ENCODE measurements at regions not wholly inside any gene's neighbourhood (a gene's known extent, or its start where the extent isn't known, plus 50 kb on each side); places are given as distances from the start of the nearest gene placed in this dataset.
"Not testable (repeated sequence)": the region's sequence is repeated elsewhere in the genome, so short reads cannot be mapped to it uniquely, and the experiment has no call there.

DNA sequence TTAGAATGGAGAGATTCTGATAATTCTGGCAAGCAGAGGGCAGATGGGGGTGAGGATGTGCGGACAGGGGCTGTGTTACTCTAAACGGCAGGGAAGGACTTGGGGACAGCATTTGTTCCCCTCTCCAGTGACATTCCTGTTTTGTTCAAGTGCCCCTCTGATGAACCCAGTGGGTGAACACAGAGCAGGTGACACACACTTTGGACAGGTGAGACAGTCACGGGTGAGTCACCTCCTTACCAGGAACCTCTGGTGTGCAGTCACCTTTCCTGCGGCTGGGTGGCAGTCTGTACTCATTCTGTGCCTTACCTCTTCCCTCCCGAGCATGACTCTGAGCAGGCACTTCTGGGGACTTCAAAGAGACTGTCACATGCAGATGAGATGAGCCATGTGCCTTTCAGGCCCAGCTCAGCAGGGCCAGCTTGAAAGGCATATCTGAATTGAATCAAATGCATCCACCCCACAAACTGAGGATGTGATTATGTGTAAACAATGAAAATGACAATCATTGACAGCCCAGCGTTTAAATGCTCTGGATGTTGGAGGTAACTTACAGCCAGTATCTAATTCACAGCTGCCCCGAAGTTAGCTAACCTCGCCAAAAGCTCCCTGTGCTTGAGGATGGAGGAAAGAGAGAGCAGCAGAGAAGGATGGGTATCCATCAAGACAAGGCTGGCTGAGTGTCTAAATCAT lies 362.4 kb downstream of the BCL2L11 start:
- not testable (repeated sequence) for DNase-seq

DNA sequence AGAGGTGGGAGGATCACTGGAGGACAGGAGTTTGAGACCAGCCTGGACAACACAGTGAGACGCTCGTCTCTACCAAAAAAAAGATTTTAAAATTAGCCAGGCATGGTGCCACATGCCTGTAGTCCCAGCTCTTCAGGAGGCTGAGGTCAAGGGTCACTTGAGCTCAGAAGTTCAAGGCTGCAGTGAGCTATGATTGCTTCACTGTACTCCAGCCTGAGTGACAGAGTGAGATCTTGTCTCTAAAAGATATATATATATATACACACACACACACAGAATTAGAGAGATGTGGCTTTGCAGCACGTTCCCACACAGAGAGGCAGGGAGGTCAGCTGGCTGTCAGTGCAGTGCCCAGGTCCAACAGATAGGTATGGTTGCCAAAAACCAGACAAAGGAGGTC lies 363.4 kb downstream of the BCL2L11 start:
- not testable (repeated sequence) for DNase-seq

DNA sequence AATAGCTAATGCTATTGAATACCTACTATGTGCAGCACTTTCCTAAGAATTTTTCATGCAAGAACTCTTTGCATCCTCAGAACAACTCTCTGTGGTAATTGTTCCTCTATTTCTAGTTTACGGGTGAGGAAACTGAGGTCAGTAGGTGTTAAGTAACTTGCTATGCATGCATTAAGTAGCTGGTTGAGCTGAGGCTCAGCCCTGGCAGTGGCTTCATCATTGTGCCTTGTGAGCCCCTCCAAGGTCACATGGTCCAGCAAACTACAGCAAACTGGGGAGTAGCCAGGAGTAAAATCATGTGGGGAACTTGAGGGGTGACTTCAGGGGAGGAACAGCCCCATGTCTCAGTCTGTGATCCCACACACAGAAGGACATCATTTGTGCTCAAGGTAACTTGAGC lies 365.2 kb downstream of the BCL2L11 start:
- DNase-seq: not testable (repeated sequence)

DNA sequence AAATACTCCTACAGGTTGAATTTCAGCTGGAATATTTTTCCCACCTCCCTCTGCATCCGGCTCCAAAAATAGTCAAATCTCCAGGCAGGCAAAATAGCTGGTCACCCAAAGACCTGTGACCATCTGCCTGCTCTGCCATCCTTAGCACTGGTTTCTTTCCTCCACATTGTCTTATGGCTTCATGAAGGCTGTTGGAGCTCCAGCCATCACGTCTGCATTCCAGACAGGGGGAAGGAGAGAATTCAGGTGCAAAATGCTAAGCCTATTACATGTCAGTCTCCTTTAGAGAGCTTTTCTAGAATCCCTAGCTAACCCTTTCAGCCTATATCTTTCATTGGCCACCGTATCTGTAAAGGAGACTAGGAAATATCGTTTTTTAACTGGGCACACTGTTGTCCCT lies 367.7 kb downstream of the BCL2L11 start:
- not testable (repeated sequence) for DNase-seq

DNA sequence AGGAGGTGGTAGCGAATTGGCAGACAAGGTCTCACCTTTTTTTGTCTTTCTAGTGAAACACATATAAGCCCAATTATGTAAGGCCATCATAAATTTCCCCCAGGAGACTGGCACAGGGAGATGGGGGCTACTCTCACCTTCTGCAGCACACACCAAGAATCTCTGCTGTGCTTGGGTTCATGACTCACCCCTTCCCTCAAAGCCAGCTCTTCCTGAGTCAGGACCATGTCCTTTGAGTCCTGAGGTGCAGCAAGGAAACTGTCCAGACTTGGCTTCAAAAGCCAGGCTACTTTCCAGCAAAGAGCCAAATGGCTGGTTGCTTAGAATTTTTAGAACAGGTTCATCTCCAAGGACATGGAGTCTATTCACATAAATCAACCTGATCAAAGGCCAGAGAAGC lies 368.7 kb downstream of the BCL2L11 start:
- DNase-seq: not testable (repeated sequence)

DNA sequence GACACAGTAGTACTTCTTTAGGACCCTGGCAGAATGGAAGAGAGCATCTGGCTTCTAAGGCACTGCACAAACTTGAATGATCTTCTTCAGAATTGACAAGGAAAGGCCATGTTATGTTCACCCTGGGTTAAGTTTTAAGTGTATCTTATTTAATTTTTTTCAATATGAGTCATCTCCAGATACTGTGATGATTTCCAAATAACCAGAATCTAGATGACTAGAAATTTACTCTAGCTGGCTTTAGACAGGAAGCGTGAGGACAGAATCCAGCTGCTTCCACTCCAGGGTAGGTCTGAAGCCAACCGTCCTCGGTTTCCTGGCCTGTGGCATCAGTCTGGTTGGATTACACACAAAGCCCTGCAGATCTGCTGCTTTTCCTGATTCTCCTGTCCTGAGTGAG lies 370.5 kb downstream of the BCL2L11 start:
- not testable (repeated sequence) for DNase-seq

DNA sequence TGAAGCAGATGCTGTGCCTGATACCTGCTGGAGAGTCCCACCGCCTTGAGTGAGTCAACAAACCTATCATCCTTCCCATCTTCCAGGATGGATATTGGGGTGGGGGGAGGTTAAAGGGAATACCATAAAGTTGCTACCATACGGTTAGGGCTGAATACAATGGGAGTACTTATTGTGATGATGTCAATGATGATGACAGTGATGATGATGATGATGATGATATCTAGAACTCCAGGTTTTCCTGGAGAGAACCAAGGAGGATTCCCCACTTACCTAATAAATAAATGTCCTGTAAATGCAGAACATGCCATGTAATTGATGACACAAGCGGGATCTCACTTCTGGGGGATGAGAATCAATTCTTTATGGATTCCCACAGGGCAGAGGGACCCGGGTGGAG lies 370.9 kb downstream of the BCL2L11 start:
- DNase-seq: not testable (repeated sequence)

DNA sequence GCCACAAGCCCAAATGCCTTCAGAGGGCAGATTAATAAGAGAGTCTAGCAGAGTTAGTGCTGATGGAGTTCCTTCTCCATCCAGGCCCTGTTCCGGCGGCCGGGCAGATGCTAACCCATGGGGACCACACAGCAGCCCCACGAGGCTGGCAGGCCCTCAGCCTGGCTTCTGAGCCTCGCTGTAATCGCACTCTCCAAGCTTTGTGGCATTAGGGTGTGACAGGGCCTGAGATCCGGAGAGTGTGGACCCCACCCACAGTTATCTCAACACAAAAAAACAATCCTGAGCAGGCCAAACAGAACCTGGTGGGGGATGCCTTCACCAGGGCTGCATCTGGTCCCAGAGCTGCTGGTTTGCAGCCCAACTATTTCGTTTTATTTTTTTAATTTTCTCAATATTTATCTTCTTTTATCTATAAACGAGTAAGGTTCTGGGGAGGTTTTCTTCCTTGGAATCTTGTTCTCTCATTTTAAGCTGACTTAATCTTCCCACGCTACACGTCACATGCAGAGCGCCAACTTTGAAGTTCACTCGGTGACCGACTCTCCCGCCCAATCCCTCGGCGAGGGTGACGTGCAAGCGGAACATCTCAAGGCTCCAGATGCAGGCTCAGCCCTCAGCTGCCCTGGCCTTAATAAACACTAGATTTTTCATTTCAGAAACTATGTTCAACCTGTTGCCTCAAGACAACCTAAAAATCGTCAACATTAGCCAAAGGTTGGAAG lies 372.4 kb downstream of the BCL2L11 start:
- DNase-seq: not testable (repeated sequence)

DNA sequence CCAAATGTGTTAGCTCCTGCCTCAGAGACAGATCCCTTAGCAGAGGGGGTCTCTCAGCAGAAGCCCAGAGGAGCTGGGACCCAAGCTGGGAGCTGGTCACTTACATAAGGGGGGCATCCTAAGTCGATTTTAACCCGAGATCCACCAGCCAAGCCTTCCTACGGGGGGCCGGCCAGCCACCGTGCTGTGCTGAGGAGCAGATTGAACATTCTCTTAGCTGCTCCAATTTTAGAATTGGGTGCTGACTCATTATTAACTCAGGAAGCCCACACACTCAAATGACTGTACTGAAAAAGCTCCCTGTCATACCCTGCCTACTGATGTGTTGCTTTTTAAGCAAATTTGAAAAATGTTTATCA lies 373.0 kb downstream of the BCL2L11 start:
- DNase-seq: not testable (repeated sequence)

DNA sequence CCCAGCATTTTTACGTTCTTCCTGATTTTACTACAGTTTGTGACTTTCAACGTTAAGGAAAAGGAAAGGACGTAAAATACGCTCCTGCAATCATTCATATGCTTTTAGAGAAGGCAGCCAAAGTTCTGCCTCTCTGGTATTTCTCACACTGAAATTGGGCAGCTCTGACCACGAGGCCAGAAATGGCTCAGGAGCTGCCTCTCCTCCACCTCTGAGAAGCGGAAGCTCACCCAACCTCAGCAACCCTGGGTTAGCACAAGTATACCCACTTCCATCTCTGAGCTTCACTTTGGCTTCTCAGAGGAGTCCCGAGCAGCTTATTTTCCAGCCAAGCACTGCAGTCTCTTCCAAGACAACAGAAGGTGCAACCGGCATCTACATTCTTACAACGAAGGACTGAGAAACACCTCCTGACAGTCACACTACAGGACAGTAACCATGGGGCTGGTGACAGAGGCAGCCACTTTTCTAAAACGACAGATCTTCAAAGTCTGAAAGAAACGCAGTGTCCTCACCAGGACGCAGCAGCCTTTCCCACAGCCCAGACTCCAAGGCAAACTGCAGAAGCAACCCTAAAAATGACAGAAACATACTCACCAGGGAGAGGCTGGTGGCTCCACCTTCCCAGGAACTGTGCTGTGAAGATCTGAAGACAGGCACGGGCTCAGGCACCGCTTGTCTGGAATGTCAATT lies 373.7 kb downstream of the BCL2L11 start:
- DNase-seq: not testable (repeated sequence)

DNA sequence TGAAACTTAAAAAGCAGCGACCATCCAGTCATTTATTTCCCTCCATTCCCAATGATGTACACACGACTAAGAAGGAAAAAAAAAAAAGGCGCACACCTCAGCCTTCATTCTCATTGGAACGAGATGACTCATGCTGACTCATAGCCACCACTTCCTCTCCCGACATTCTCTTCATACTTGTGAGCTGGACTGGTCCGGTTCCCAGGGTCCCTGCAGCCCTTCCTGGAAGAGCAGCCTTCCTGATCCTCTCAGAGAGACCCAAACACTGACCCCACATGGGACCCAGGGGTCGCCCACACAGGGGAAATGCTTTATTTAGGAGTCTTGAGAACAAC lies 374.2 kb downstream of the BCL2L11 start:
- DNase-seq: not testable (repeated sequence)

DNA sequence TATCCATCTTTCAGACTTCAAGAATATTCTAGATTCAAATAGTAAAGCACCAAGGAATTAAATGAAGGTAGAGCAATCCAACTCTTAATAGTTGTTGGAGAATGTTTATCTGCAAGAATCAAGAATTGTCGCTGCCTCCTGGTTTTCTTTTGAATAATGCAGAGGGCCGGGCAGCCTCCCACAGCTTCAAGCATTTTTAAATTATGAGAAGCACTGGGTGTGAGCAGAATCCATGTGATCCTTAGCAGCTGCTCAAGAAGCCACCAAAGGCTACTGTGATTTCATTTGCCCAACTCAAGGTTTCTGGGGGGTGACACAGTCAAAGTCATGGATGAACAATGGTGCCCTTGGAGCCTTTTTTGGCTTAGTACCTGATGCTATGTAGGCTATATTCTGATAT lies 374.9 kb downstream of the BCL2L11 start:
- not testable (repeated sequence) for DNase-seq

DNA sequence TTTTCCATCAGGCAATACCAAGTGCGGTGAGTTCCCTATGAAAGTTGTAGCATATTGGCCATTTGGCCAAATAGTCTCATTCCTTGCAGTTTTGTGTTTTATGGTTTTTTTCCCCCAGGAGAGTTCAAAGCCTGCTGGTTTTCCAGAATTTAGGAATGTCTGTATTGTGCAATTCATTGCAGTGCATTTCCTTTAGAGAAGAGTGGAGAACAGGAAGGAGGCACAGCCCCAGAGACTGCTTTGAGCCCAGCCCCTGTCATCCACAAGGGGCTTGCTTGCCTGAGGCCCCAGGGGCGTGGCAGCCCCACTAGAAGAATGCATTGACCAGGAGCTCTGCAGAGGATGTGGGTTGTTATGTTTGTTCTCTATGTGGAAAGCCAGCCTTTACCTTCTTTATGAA lies 375.5 kb downstream of the BCL2L11 start:
- DNase-seq: not testable (repeated sequence)

DNA sequence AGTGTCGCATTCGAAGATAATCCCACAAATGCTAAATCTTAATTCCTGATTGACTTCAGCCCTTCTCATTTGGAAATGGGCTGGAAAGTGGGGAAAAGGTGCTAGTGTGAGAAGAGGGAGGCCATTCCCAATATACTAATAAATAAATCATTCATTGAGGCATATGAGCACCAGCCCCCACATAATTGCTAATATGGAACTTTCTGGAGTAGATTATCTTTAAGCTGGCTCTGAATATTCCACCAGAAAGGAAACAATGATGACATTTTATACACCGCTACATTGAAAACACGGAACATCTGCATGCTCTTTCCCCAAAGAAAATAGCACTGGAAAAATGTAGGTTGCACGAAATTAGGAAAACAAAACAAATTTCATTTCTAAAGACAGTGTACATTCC lies 376.1 kb downstream of the BCL2L11 start:
- not testable (repeated sequence) for DNase-seq

DNA sequence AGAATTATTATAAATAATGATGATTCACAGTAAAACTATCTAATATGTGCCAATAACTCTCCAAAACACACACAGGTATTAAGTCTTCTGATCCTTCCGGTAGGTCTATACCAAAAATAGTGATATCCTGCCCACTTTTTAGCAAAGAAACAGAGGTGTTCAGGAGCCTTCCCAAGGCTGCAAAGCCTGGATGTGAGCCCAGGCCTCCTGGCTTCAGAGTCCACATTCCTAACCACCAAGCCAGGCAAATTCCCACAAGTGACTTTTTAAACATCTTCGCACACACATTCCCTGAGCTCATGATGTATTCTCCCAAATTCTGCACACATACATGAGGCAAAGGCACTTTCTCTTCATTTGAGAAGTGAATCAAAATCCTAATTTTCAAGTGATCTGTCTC lies 376.6 kb downstream of the BCL2L11 start:
- DNase-seq: not testable (repeated sequence)

DNA sequence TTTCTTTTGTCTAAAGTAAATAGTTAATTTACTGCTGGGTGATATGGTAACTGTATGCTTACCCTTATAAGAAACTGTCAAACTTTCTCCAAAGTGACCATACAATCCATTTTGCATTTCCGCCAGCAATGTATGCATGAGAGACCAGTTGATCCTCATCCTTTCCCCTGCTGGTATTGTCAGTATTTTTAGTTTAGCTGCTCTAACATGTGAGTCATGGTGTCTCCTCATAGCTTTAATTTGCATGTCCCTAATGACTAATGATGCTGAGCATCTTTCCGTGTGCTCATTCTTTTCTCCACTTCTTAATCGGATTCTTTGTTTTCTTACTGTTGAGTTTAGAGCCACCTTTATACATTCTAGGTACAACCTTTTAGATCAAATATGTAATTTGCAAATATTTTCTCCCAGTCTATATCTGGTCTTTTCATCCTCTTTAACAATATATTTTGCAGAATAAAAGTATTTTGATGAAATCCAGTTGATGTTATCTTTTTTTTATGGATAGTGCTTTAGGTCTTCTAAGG lies 379.9 kb downstream of the BCL2L11 start:
- not testable (repeated sequence) for DNase-seq

DNA sequence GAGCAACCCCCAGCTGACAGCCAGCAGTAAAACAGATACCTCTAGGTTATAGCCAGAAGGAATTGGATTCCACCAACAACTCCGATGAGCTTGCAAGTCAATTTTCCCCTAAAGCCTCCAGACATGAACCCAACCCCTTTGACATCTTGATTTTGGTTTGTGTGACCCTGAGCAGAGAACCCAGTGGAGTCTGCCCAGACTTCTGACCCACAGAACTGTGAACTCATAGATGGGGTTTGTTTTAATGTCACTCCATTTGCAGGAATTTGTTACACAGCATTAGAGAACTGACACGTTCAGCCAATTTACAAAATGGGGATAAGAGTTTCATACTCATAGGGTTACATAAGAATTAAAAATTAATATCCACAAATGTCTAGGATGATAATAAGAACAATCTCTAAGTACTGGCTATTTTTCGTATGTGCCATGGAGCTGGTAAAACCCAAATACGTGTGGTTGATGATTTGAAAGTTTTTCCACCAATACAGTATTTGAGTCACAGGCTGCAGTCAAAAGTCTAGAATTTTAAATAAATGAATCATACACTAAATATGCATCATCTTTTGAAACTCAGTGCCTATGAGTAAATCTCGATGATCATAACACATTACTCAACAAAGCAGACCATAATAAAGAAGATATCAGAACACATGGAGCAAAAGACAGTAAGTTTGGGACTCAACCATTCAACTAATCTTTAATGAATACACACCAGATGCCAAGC lies 380.0 kb downstream of the ANAPC1 start:
- DNase-seq: not testable (repeated sequence)

DNA sequence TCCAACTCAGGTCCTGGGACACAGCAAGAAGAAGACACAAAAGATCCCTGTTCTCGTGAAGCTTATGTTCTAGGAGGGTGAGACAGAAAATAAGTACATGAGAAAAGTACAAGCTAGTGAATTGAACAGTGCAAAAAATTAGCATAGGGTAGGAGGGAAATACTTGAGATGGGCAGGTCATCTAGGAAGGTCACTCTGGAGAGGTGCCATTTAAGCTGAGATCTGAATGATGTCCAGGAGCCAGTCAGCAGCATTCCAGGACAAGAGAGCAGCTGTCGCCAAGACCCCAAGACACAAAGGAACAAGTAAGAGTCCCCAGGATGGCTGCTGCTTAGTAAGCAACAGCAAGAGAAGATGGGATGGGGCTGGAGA lies 379.4 kb downstream of the ANAPC1 start:
- DNase-seq: not testable (repeated sequence)

DNA sequence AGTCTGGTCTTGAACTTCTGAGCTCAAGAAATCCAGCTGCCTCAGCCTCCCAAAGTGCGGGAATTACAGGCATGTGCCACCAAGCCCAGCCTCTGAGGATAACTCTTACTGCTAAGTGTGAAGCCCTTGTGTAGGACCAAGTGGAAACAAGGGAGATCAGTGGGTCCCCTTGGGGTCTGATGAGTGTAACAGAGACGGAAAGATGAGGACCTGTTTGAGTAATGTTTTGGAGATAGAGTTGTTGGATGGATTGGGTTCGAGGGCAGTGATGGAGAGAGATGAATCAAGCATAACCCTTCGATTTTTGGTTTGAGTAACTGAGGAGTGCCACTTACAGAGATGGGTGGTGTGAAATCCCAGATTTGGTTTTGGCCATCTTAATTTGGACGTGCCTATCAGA lies 378.7 kb downstream of the ANAPC1 start:
- not testable (repeated sequence) for DNase-seq

DNA sequence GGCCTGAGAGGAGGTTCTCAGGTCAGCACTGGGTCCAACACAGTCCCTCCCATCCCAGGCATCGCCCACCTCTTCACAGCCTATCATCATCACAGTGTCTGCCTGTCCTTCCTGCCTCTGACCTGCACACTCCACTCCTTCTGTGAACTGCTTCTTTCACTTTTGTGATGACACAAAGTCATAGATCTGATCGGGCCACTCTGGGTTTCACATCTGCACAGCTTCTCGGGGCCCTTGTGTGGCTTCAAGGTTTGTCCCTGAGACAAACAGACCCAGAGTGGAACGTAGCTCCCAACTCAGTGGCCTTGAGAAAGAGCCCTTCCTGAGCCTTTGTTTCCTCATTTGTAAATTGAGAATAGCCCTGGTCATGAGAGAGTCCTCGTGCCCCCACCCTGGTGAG lies 377.1 kb downstream of the ANAPC1 start:
- not testable (repeated sequence) for DNase-seq

DNA sequence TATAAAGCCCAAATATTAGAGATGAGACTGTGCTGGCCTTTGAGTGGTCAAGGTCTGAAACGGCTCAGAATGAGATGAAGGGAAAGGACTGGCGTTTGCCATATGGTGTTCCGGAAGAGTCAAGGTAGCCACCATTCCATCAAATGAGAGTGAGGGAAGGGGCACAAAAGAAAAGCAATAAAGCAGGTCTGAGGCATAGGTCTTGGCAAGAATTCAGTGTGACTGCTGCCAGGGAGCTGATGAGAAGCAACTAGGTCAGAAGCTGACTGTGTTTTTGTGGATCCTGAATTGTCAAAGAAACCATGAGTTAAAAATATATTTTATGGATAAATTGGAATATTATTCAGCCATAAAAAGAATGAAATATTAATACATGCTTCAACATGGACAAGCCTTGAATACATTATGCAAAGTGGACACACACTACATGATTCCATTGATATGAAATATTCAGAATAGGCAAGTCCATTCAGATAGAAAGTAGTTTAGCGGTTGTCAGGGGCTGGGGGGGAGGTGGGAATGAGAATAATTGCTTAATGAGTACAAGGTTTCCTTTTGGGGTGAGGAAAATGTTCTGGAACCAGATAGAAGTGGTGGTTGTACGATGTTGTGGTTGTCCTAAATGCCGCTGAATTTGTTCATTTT lies 374.6 kb downstream of the ANAPC1 start:
- not testable (repeated sequence) for DNase-seq

DNA sequence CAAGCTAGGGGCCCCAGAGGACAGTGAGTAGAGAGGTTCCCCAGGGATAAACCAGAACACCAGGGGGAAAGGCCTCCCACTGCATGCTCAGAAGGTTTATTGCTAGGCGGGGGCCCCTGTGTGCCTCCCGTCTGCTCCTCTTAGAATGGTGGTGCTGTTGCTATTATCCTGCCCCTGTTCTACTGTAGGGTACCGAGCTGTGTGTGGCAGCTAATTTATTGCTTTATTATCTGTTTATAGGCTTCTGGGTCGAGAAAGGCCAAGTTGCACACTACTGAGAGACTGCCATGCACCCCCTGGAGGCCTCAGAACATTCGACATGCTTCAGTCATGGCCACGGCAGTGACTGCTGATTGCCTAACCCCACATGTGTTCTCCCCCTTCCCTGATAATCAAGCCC lies 373.6 kb downstream of the ANAPC1 start:
- DNase-seq: not testable (repeated sequence)

DNA sequence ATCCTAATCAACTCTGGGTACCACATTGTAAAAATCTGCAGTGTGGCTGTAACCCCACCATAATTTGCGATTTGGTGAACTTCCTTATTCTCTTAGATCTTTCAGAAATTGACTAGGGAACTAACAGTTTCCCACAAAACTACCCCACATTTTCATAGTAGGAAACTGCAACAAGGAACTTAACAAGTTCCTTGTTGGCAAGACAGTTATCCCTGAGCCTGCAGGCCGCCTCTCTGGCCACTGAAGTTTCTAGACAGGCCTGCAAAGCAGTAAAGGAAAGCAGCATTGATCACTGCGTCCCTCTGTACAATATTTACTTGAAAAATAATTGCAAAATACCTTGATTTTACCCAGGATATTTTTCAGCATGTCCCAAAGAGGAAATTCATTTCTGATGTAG lies 372.9 kb downstream of the ANAPC1 start:
- not testable (repeated sequence) for DNase-seq
